GM12878 (cell line): ENCODE measurements at regions not wholly inside any gene's neighbourhood (a gene's known extent, or its start where the extent isn't known, plus 50 kb on each side); places are given as distances from the start of the nearest gene placed in this dataset.

Source experiments
- CBFB ChIP-seq: IDR thresholded peaks from 2 replicates; pipeline ENCODE4 v1.6.1; 2016; ENCODE audit warnings: antibody characterized with exemption, low read depth
- CREB1 ChIP-seq: IDR thresholded peaks from 2 replicates; pipeline ENCODE4 v1.6.1; 2012; ENCODE audit warnings: low read depth, mild to moderate bottlenecking, inconsistent platforms
- CREM ChIP-seq: IDR thresholded peaks from 2 replicates; pipeline ENCODE4 v1.6.1; 2014; ENCODE audit warnings: antibody characterized with exemption, low read depth
- ETV6 ChIP-seq, 2 experiments: fragments of 450-650 bp in 1 of 2; IDR thresholded peaks in 1 of 2; conservative IDR thresholded peaks in 1 of 2; 2 replicates each; pipeline ENCODE4 v1.6.1; 2014; ENCODE audit warnings: antibody characterized with exemption in 1 of 2, borderline replicate concordance in 1 of 2, low read depth in 1 of 2, mild to moderate bottlenecking in 1 of 2, moderate library complexity in 1 of 2
- FOXM1 ChIP-seq: IDR thresholded peaks from 2 replicates; pipeline ENCODE4 v1.6.1; 2012; ENCODE audit warnings: low read depth, mild to moderate bottlenecking, inconsistent platforms, low read length, moderate library complexity
- MXI1 ChIP-seq: fragments of 150-350 bp; IDR thresholded peaks from 2 replicates; pipeline ENCODE4 v1.6.1; 2011; ENCODE audit warnings: low read depth, mild to moderate bottlenecking, inconsistent platforms, low read length, improper control_type of control experiment
- NR2C2 ChIP-seq: IDR thresholded peaks from 2 replicates; pipeline ENCODE4 v1.6.1; 2011; ENCODE audit warnings: borderline replicate concordance, low read depth; ENCODE audit not compliant: control insufficient read depth, insufficient read length
- POLR2A ChIP-seq: IDR thresholded peaks from 2 replicates; pipeline ENCODE4 v1.6.1; 2011; ENCODE audit warnings: low read depth, mild to moderate bottlenecking, low read length
- SMAD5 ChIP-seq: IDR thresholded peaks from 2 replicates; pipeline ENCODE4 v1.6.1; 2016; ENCODE audit warnings: antibody characterized with exemption, low read depth
- SP1 ChIP-seq: IDR thresholded peaks from one replicate; pipeline ENCODE4 v1.6.1; 2011; ENCODE audit warnings: low read depth, low read length
- TF ChIP-seq, protein P1 (sequence below), 3 experiments: IDR thresholded peaks in 2 of 3; conservative IDR thresholded peaks in 1 of 3; 2 replicates each; pipeline ENCODE4 v1.5.1; 2011; ENCODE audit warnings: low read depth in 3 of 3, low read length in 3 of 3, mild to moderate bottlenecking in 3 of 3, control low read depth in 2 of 3, moderate library complexity in 2 of 3, inconsistent platforms in 1 of 3, mixed read lengths in 1 of 3; ENCODE audit not compliant: control insufficient read depth in 2 of 3, insufficient read depth in 1 of 3; ENCODE audit errors: extremely low read depth in 1 of 3
- TF ChIP-seq, protein P2 (sequence below): IDR thresholded peaks from 2 replicates; pipeline ENCODE4 v1.6.1; 2012; ENCODE audit warnings: low read depth, low read length, improper control_type of control experiment
- TF ChIP-seq, protein P3 (sequence below): fragments of 450-650 bp; IDR thresholded peaks from 2 replicates; pipeline ENCODE4 v1.6.1; 2016; ENCODE audit warnings: mild to moderate bottlenecking
- TF ChIP-seq, protein P4 (sequence below): IDR thresholded peaks from 2 replicates; pipeline ENCODE4 v1.6.1; 2012; ENCODE audit warnings: mild to moderate bottlenecking, low read depth, low read length

DNA sequence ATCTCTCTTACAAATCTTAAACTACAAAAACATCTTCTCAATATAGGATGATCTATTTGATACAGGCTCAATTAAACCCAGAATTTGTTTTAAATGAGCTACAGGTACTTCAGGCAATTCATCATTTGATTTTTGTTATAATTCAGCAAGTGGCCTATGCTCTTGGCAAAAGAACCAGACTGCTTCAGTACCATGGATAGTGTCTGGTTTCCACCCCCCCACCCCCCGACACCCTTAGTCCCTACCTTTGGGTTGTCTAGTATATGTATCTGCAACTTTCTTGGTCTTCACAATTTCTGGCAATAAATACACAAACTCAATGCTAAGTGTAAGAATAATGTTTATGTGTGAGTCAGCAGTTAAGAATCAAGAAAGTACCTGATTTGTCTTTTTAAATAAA lies 97.3 kb upstream of the API5 start:
- TF ChIP-seq, protein P1, sequence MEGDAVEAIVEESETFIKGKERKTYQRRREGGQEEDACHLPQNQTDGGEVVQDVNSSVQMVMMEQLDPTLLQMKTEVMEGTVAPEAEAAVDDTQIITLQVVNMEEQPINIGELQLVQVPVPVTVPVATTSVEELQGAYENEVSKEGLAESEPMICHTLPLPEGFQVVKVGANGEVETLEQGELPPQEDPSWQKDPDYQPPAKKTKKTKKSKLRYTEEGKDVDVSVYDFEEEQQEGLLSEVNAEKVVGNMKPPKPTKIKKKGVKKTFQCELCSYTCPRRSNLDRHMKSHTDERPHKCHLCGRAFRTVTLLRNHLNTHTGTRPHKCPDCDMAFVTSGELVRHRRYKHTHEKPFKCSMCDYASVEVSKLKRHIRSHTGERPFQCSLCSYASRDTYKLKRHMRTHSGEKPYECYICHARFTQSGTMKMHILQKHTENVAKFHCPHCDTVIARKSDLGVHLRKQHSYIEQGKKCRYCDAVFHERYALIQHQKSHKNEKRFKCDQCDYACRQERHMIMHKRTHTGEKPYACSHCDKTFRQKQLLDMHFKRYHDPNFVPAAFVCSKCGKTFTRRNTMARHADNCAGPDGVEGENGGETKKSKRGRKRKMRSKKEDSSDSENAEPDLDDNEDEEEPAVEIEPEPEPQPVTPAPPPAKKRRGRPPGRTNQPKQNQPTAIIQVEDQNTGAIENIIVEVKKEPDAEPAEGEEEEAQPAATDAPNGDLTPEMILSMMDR (IDR thresholded peaks at IDR 0.05 in 2 of 3, conservative IDR thresholded peaks at IDR 0.05 in 1 of 3; ENCODE audit: control insufficient read depth in 2 of 3, extremely low read depth in 1 of 3, insufficient read depth in 1 of 3, low read depth in 3 of 3, low read length in 3 of 3): no peak
- TF ChIP-seq SMAD5: no peak
- no peak for TF ChIP-seq CREM
- TF ChIP-seq, protein P2, sequence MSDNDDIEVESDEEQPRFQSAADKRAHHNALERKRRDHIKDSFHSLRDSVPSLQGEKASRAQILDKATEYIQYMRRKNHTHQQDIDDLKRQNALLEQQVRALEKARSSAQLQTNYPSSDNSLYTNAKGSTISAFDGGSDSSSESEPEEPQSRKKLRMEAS: no peak
- TF ChIP-seq POLR2A: no peak
- no peak for TF ChIP-seq CBFB
- TF ChIP-seq NR2C2: no peak
- TF ChIP-seq, protein P3, sequence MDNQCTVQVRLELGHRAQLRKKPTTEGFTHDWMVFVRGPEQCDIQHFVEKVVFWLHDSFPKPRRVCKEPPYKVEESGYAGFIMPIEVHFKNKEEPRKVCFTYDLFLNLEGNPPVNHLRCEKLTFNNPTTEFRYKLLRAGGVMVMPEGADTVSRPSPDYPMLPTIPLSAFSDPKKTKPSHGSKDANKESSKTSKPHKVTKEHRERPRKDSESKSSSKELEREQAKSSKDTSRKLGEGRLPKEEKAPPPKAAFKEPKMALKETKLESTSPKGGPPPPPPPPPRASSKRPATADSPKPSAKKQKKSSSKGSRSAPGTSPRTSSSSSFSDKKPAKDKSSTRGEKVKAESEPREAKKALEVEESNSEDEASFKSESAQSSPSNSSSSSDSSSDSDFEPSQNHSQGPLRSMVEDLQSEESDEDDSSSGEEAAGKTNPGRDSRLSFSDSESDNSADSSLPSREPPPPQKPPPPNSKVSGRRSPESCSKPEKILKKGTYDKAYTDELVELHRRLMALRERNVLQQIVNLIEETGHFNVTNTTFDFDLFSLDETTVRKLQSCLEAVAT: no peak
- no peak for TF ChIP-seq FOXM1
- TF ChIP-seq MXI1: no peak
- no peak for TF ChIP-seq CREB1
- no peak for TF ChIP-seq SP1
- TF ChIP-seq, protein P4, sequence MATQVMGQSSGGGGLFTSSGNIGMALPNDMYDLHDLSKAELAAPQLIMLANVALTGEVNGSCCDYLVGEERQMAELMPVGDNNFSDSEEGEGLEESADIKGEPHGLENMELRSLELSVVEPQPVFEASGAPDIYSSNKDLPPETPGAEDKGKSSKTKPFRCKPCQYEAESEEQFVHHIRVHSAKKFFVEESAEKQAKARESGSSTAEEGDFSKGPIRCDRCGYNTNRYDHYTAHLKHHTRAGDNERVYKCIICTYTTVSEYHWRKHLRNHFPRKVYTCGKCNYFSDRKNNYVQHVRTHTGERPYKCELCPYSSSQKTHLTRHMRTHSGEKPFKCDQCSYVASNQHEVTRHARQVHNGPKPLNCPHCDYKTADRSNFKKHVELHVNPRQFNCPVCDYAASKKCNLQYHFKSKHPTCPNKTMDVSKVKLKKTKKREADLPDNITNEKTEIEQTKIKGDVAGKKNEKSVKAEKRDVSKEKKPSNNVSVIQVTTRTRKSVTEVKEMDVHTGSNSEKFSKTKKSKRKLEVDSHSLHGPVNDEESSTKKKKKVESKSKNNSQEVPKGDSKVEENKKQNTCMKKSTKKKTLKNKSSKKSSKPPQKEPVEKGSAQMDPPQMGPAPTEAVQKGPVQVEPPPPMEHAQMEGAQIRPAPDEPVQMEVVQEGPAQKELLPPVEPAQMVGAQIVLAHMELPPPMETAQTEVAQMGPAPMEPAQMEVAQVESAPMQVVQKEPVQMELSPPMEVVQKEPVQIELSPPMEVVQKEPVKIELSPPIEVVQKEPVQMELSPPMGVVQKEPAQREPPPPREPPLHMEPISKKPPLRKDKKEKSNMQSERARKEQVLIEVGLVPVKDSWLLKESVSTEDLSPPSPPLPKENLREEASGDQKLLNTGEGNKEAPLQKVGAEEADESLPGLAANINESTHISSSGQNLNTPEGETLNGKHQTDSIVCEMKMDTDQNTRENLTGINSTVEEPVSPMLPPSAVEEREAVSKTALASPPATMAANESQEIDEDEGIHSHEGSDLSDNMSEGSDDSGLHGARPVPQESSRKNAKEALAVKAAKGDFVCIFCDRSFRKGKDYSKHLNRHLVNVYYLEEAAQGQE: peak; percentile 64; the same call in 1 of the 2 replicates
- no peak for TF ChIP-seq ETV6 (conservative IDR thresholded peaks at IDR 0.05 in 1 of 2, IDR thresholded peaks at IDR 0.05 in 1 of 2; ENCODE audit: borderline replicate concordance in 1 of 2, low read depth in 1 of 2)
